NCI-H1092 (cell line): ENCODE measurements at regions not wholly inside any gene's neighbourhood (a gene's known extent, or its start where the extent isn't known, plus 50 kb on each side); places are given as distances from the start of the nearest gene placed in this dataset.
"Not testable (repeated sequence)": the region's sequence is repeated elsewhere in the genome, so short reads cannot be mapped to it uniquely, and the experiment has no call there.

Source experiments
- DNase-seq: peaks from one replicate; lab custom pipeline; 2025; lab: John Stamatoyannopoulos, UW

- DNase-seq: no peak
Observed at GRCh38 chr13:34696296-34696695, 245.8 kb upstream of the NBEA start.

GRCh38 chr13:34696741-34697140 lies 245.3 kb upstream of the NBEA start:
- DNase-seq: no peak

- no peak for DNase-seq
Observed at GRCh38 chr13:34698945-34699344, 243.1 kb upstream of the NBEA start.

GRCh38 chr13:34700155-34700554 lies 241.9 kb upstream of the NBEA start:
- DNase-seq: no peak

GRCh38 chr13:34701919-34702318 lies 240.2 kb upstream of the NBEA start:
- DNase-seq: no peak

GRCh38 chr13:34708566-34709313 lies 233.3 kb upstream of the NBEA start:
- DNase-seq: no peak

- DNase-seq: no peak
Observed at GRCh38 chr13:34719060-34719875, 222.8 kb upstream of the NBEA start.

- no peak for DNase-seq
Observed at GRCh38 chr13:34720618-34721017, 221.5 kb upstream of the NBEA start.

GRCh38 chr13:34721631-34722595 lies 220.2 kb upstream of the NBEA start:
- DNase-seq: no peak

GRCh38 chr13:34722922-34723321 lies 219.1 kb upstream of the NBEA start:
- no peak for DNase-seq

- DNase-seq: no peak
Observed at GRCh38 chr13:34730961-34731360, 211.1 kb upstream of the NBEA start.

- DNase-seq: no peak
Observed at GRCh38 chr13:34731486-34731885, 210.6 kb upstream of the NBEA start.

- no peak for DNase-seq
Observed at GRCh38 chr13:34733721-34734120, 208.3 kb upstream of the NBEA start.

- no peak for DNase-seq
Observed at GRCh38 chr13:34734932-34735331, 207.1 kb upstream of the NBEA start.

- DNase-seq: no peak
Observed at GRCh38 chr13:34738254-34738992, 203.6 kb upstream of the NBEA start.

- not testable (repeated sequence) for DNase-seq
Observed at GRCh38 chr13:34747056-34747455, 195.0 kb upstream of the NBEA start.

GRCh38 chr13:34747507-34747906 lies 194.6 kb upstream of the NBEA start:
- no peak for DNase-seq

- peak; percentile 41 for DNase-seq
Observed at GRCh38 chr13:34748073-34748472, 194.0 kb upstream of the NBEA start.

GRCh38 chr13:34748596-34748995 lies 193.5 kb upstream of the NBEA start:
- no peak for DNase-seq

- DNase-seq: no peak
Observed at GRCh38 chr13:34749046-34749445, 193.0 kb upstream of the NBEA start.
